Mesodermal cell (in vitro differentiated cells): ENCODE measurements at regions not wholly inside any gene's neighbourhood (a gene's known extent, or its start where the extent isn't known, plus 50 kb on each side); places are given as distances from the start of the nearest gene placed in this dataset.

Experiments
- H3K27ac ChIP-seq: 2 replicates; pipeline ENCODE4 v1.7.0; 2013; ENCODE audit warnings: mild to moderate bottlenecking, low read depth, low read length, moderate library complexity; ENCODE audit not compliant: severe bottlenecking
- H3K36me3 ChIP-seq: 2 replicates; pipeline ENCODE4 v1.7.1; 2013; ENCODE audit warnings: mild to moderate bottlenecking, low read length, moderate library complexity; ENCODE audit not compliant: control insufficient read depth, insufficient read depth
- H3K4me1 ChIP-seq: one replicate; pipeline ENCODE4 v1.7.1; 2013; ENCODE audit warnings: mild to moderate bottlenecking, low read length; ENCODE audit not compliant: insufficient read depth, control insufficient read depth, poor library complexity, severe bottlenecking
- H3K4me3 ChIP-seq: 2 replicates; pipeline ENCODE4 v1.7.0; 2013; ENCODE audit warnings: low read length, control low read depth, mild to moderate bottlenecking; ENCODE audit not compliant: insufficient read depth, poor library complexity, severe bottlenecking; ENCODE audit errors: extremely low read depth
- H3K9me3 ChIP-seq: 2 replicates; pipeline ENCODE4 v1.7.1; 2013; ENCODE audit warnings: mild to moderate bottlenecking, low read length, moderate library complexity; ENCODE audit not compliant: control insufficient read depth
- WGBS, 2 experiments: methylation state at CpG; one replicate each; pipeline ENCODE4 v1.1.5; 2013; ENCODE audit warnings: missing lambda C conversion rate in 2 of 2; ENCODE audit not compliant: insufficient coverage in 2 of 2; 5-methylcytosine and 5-hydroxymethylcytosine counted together

- H3K4me3 ChIP-seq = no peak overlapping the region
- no peaks in the 10 kb centered on the region for H3K36me3 ChIP-seq
- WGBS, 2 experiments = 67% methylated on average over 1 of the region's 3 CpGs; no CpG with 5 or more reads in 1 of the 2 experiments
- H3K9me3 ChIP-seq = peaks cover 7% of the 10 kb centered on the region
- H3K4me1 ChIP-seq = peaks cover 24% of the 10 kb centered on the region
- H3K27ac ChIP-seq = no peak overlapping the region
Observed at GRCh38 chr9:91158946-91159345, 202.8 kb downstream of the AUH start.

DNA sequence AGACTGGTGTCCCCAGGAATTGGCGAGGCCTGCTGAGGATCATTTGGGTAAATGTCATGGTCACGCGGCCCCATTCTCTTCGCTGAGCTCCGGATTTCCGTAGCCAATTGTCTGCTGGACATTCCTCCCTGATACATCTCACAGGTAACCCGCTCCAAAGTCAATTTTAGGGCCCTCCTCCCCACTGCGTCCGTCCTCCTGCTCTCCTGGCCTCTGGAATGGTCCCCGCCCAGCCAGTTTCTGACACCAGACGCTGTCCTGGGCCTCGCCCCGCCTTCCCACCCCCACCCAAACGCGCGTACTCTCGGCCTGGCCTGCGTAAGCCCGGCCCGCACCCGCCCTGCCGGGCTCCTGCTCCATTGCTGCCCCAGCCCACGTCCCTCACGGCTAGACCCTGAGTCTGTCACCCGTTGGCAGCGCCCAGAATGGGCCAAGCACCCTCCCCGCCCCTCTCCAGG, 202.0 kb downstream of the AUH start:
- no peak overlapping the region for H3K27ac ChIP-seq
- no peak overlapping the region for H3K4me3 ChIP-seq
- WGBS, 2 experiments = 84 to 95% methylated on average over 12 to 13 of the region's 27 CpGs
- H3K4me1 ChIP-seq = peaks cover 31% of the 10 kb centered on the region
- H3K9me3 ChIP-seq = peaks cover 5% of the 10 kb centered on the region
- H3K36me3 ChIP-seq = no peaks in the 10 kb centered on the region

- 96 to 97% methylated on average over 19 of the region's 22 CpGs for WGBS, 2 experiments
Observed at GRCh38 chr9:91160181-91160580, 201.5 kb downstream of the AUH start.

DNA sequence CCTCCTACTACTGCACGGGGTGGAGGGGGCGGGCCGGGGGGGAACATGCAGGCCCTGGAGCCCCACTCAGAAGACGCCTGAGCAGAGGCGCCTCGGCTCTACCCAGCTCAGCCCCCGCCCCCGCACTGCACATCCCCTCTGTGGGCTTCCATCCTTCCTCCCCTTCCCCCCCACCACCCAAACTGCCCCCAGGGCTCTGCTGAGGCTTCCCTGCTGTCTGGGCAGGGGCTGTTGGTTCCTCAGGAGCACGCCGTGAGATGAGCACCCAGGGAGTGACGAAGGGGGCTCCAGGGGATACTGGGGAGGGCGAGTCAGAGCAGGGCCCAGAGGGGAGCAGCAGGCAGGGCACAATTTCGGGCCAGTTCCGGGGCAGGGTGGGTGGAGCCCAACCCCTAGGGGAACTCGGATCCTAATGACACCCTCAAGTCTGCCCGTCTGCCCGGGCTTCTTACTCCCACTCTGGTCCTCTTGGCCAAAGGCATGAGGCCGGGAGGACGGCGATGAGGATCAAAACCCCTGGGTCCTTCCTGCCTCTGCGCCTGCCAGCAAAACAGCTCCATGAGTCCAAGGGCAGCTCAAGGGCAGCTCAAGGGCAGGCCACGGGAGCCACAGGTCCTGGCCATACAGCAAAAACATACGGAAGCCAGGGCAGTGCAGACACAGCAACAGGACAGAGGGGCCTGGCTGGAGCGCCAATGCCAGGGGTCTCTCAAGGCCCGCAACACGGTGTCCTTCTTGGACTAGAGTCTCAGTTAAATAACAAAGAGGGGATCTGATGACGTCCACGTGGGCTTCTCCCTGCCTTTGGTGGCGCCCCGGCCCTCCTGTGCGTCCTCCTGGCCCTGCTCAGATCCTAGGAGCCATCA, 200.9 kb downstream of the AUH start:
- peaks cover 39% of the 10 kb centered on the region for H3K4me1 ChIP-seq
- 88 to 90% methylated on average over 20 to 26 of the region's 31 CpGs for WGBS, 2 experiments
- H3K27ac ChIP-seq = no peak overlapping the region
- H3K4me3 ChIP-seq = no peak overlapping the region
- no peaks in the 10 kb centered on the region for H3K9me3 ChIP-seq
- H3K36me3 ChIP-seq = no peaks in the 10 kb centered on the region

More at GRCh38 chr9:91160181-91160580, 201.5 kb downstream of the AUH start:
- H3K36me3 ChIP-seq = no peaks in the 10 kb centered on the region
- no peak overlapping the region for H3K27ac ChIP-seq
- H3K4me1 ChIP-seq = peaks cover 35% of the 10 kb centered on the region
- peaks cover under 1% of the 10 kb centered on the region for H3K9me3 ChIP-seq
- no peak overlapping the region for H3K4me3 ChIP-seq

- Histone ChIP-seq H3K27ac (no peak overlapping the region), H3K9me3 (no peaks in the 10 kb centered on the region), H3K36me3 (no peaks in the 10 kb centered on the region), H3K4me1 (peaks cover 39% of the 10 kb centered on the region), H3K4me3 (no peak overlapping the region)
- WGBS, 2 experiments = 71 to 86% methylated on average over 8 to 9 of the region's 13 CpGs
Observed at GRCh38 chr9:91161465-91162300, 200.0 kb downstream of the AUH start.

- WGBS, 2 experiments = 78 to 88% methylated on average over 5 of the region's 5 CpGs
- Histone ChIP-seq H3K36me3 (no peaks in the 10 kb centered on the region), H3K4me3 (no peak overlapping the region), H3K4me1 (peaks cover 39% of the 10 kb centered on the region), H3K27ac (peak overlapping the region; percentile 66), H3K9me3 (no peaks in the 10 kb centered on the region)
Observed at GRCh38 chr9:91162311-91162710, 199.4 kb downstream of the AUH start.

DNA sequence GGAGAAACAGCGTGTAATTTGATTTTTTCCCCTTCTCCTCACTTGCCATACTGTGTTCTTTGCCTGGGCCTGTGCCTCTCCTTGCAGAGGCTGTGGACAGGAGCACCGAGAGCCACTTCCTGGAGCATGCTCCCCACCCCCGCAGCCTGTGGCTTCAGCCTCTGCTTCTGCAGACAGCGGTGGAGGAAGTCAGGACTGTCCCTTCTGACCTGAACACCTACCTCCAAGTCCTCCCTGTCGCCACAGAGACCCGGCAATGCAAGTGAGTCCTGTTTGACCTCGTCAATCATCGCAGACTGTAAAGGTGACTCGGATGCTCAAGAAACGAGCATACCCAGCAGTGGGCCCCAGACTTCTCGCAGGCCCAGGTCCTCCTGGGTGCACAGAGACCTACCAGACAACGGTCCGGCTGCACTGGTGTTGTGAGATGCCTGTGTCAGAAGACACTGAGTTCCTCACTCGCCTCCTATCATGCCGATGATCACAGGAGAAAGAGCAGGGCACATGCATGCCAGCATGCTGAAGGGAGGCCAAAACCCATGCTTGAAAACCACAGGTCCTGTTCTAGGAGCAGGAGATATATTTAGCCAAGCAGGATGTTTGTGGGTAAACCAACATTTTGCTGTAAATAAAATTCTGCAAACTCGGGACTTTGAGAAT, 198.8 kb downstream of the AUH start:
- WGBS, 2 experiments = 76 to 85% methylated on average over 14 to 16 of the region's 16 CpGs
- peaks cover 39% of the 10 kb centered on the region for H3K4me1 ChIP-seq
- H3K27ac ChIP-seq = peak overlapping the region; percentile 66
- no peaks in the 10 kb centered on the region for H3K9me3 ChIP-seq
- no peaks in the 10 kb centered on the region for H3K36me3 ChIP-seq
- no peak overlapping the region for H3K4me3 ChIP-seq

GRCh38 chr9:91163444-91163772, 198.3 kb downstream of the AUH start:
- Histone ChIP-seq H3K4me1 (peaks cover 39% of the 10 kb centered on the region), H3K9me3 (no peaks in the 10 kb centered on the region), H3K27ac (no peak overlapping the region), H3K36me3 (no peaks in the 10 kb centered on the region), H3K4me3 (no peak overlapping the region)
- WGBS, 2 experiments = 95 to 99% methylated on average over 5 to 8 of the region's 8 CpGs

DNA sequence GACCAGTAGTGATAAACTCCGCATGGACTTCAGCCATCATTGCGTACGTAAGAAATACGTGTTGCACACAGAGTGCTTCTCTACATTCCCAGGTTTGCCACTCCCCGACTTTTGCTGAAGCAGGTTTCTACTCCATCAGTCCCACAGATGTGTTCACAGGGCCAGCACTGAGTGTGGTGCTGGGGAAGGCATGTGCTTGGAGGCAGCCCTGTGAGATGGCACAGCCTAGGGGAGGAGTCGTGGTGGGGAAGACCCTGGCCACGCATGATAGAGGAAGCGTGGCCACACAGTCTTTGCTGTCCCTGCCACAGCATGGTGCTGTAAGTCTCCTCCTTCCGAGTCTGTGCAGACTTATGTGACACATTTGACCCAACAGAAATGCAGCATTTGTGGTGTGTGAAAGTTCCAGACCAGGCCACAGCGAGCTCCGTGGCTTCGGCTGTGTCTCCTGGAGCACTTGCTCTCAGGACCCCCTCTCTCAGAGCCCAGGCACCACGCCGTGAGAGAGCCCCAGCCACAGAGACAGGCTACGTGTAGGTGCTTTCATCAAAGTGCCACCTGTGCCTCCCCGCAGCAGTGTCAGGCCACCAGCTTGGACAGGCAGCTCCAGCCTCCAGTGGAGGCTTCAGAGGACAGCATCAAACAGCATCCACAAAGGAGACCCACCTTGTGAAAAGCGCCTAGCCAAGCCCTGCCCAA, 197.8 kb downstream of the AUH start:
- Histone ChIP-seq H3K36me3 (no peaks in the 10 kb centered on the region), H3K27ac (no peak overlapping the region), H3K9me3 (no peaks in the 10 kb centered on the region), H3K4me3 (no peak overlapping the region), H3K4me1 (peaks cover 39% of the 10 kb centered on the region)
- WGBS, 2 experiments = 94 to 97% methylated on average over 14 to 15 of the region's 17 CpGs
